HCT116 (cell line): ENCODE measurements at regions not wholly inside any gene's neighbourhood (a gene's known extent, or its start where the extent isn't known, plus 50 kb on each side); places are given as distances from the start of the nearest gene placed in this dataset.

Experiments
- ATAC-seq: fragments of 200-7000 bp; cut with Tn5 transposase; 2 replicates; pipeline ENCODE4 v1.9.1; 2020; ENCODE audit warnings: mild to moderate bottlenecking, moderate library complexity
- BruUV-seq: library from RNA; stranded (reverse); fragments of 400-500 nt; replicated peaks from 2 replicates; lab custom pipeline; 2021; lab: Mats Ljungman, UMichigan
- CTCF ChIA-PET: fragments of 300-600 bp; sonication (Branson Sonifier 250); formaldehyde crosslinking; loops from one replicate; lab custom pipeline; 2021; ENCODE audit warnings: antibody characterized with exemption; lab: Charles Lee
- POLR2A ChIA-PET: fragments of 300-600, 350-600 bp; sonication (Branson Sonifier 250); formaldehyde crosslinking; loops from one replicate; lab custom pipeline; 2021; ENCODE audit warnings: antibody characterized with exemption; lab: Charles Lee
- RAD21 ChIA-PET, 2 experiments: fragments of 300-600 bp; sonication (Branson Sonifier 250); formaldehyde crosslinking; loops; one replicate each; lab custom pipeline; 2023; ENCODE audit warnings: low total read pairs in 2 of 2; ENCODE audit not compliant: uncharacterized antibody in 2 of 2, unreplicated experiment in 2 of 2, low non-redundant PET in 1 of 2; lab: Charles Lee
- DNase-seq: peaks from one replicate; pipeline ENCODE4 v3.0.0-alpha.2; 2010; ENCODE audit warnings: low read depth, low spot score
- H2AFZ ChIP-seq: fragments of 200-600 bp; shearing (Covaris generic), sonication (generic); 2 replicates; pipeline ENCODE4 v1.6.1; 2017; ENCODE audit warnings: low read depth, mixed run types, mixed read lengths, antibody characterized with exemption, low read length; ENCODE audit not compliant: poor library complexity, severe bottlenecking
- H3K27ac ChIP-seq: 2 replicates; pipeline ENCODE4 v1.5.1; 2012; ENCODE audit warnings: low read depth, low read length
- H3K27me3 ChIP-seq: fragments of 200-600 bp; sonication (generic); 2 replicates; pipeline ENCODE4 v1.6.1; 2016; ENCODE audit warnings: mixed run types, low read length, mixed read lengths; ENCODE audit not compliant: insufficient read depth
- H3K36me3 ChIP-seq, 2 experiments: fragments of 200-500 bp in 1 of 2; fragments of 200-600 bp in 1 of 2; sonication (Bioruptor generic) in 1 of 2; sonication (generic) in 1 of 2; 2 replicates each; pipeline versions ENCODE4 v1.5.1 to v1.6.1; 2014 to 2016; ENCODE audit warnings: low read length in 2 of 2, inconsistent platforms in 1 of 2, mixed read lengths in 1 of 2, mixed run types in 1 of 2; ENCODE audit not compliant: insufficient read depth in 2 of 2, control insufficient read depth in 1 of 2
- H3K4me1 ChIP-seq, 2 experiments: fragments of 200-600 bp in 1 of 2; sonication (generic) in 1 of 2; 2 replicates each; pipeline versions ENCODE4 v1.5.1 to v1.6.1; 2012 to 2017; ENCODE audit warnings: low read length in 2 of 2, inconsistent platforms in 1 of 2, mild to moderate bottlenecking in 1 of 2, mixed read lengths in 1 of 2, mixed run types in 1 of 2, moderate library complexity in 1 of 2; ENCODE audit not compliant: insufficient read depth in 2 of 2, control insufficient read depth in 1 of 2
- H3K4me2 ChIP-seq: fragments of 200-600 bp; sonication (generic); 2 replicates; pipeline ENCODE4 v1.6.1; 2017; ENCODE audit warnings: mixed run types, low read length, mixed read lengths
- H3K4me3 ChIP-seq, 2 experiments: fragments of 200-600 bp in 1 of 2; sonication (generic) in 1 of 2; replicated peaks in 1 of 2; 2 replicates each; pipeline ENCODE4 v1.5.1; 2011 to 2016; ENCODE audit warnings: low read length in 2 of 2, control low read depth in 1 of 2, low read depth in 1 of 2, mild to moderate bottlenecking in 1 of 2, mixed read lengths in 1 of 2, mixed run types in 1 of 2
- H3K79me2 ChIP-seq: fragments of 200-600 bp; sonication (generic); 2 replicates; pipeline ENCODE4 v1.6.1; 2017; ENCODE audit warnings: mild to moderate bottlenecking, mixed run types, low read length, moderate library complexity, mixed read lengths; ENCODE audit not compliant: insufficient read depth
- H3K9ac ChIP-seq: fragments of 200-600 bp; sonication (generic); 2 replicates; pipeline ENCODE4 v1.6.1; 2016; ENCODE audit warnings: low read length, mixed read lengths
- H3K9me2 ChIP-seq: fragments of 200-600 bp; sonication (generic), shearing (Covaris generic); 2 replicates; pipeline ENCODE4 v1.6.1; 2017; ENCODE audit warnings: mixed run types, mild to moderate bottlenecking, moderate library complexity; ENCODE audit not compliant: insufficient read depth
- H3K9me3 ChIP-seq, 2 experiments: fragments of 200-500 bp in 1 of 2; fragments of 200-600 bp in 1 of 2; sonication (Bioruptor generic) in 1 of 2; sonication (generic) in 1 of 2; 2 replicates each; pipeline ENCODE4 v1.6.1; 2014 to 2017; ENCODE audit warnings: low read length in 2 of 2, mixed read lengths in 2 of 2, inconsistent platforms in 1 of 2, low read depth in 1 of 2, mild to moderate bottlenecking in 1 of 2, mixed run types in 1 of 2, moderate library complexity in 1 of 2; ENCODE audit not compliant: control insufficient read depth in 1 of 2, insufficient read depth in 1 of 2
- H4K20me1 ChIP-seq: fragments of 200-600 bp; sonication (generic), shearing (Covaris generic); 2 replicates; pipeline ENCODE4 v1.6.1; 2017; ENCODE audit warnings: mixed run types, mild to moderate bottlenecking, moderate library complexity; ENCODE audit not compliant: insufficient read depth
- CBX3 ChIP-seq: IDR thresholded peaks from 2 replicates; pipeline ENCODE4 v1.6.1; 2012; ENCODE audit warnings: low read depth
- CEBPB ChIP-seq: IDR thresholded peaks from 2 replicates; pipeline ENCODE4 v1.6.1; 2012; ENCODE audit warnings: low read depth
- CTCF ChIP-seq, 3 experiments: fragments of 200-600 bp in 1 of 3; sonication (generic) in 1 of 3; IDR thresholded peaks in 2 of 3; conservative IDR thresholded peaks in 1 of 3; 2 replicates each; pipeline ENCODE4 v1.5.1; 2012 to 2017; ENCODE audit warnings: low read depth in 2 of 3, low read length in 2 of 3, antibody characterized with exemption in 1 of 3, borderline replicate concordance in 1 of 3, control low read depth in 1 of 3, mild to moderate bottlenecking in 1 of 3, mixed read lengths in 1 of 3, mixed run types in 1 of 3, moderate library complexity in 1 of 3; ENCODE audit not compliant: insufficient read depth in 1 of 3
- ELF1 ChIP-seq: IDR thresholded peaks from 2 replicates; pipeline ENCODE4 v1.6.1; 2012; ENCODE audit warnings: low read depth, borderline replicate concordance
- EZH2 ChIP-seq: fragments of 200-600 bp; sonication (generic); IDR thresholded peaks from 2 replicates; pipeline ENCODE4 v1.6.1; 2017; ENCODE audit warnings: antibody characterized with exemption, mixed run types
- EZH2phosphoT487 ChIP-seq: fragments of 200-600 bp; IDR thresholded peaks from 2 replicates; pipeline ENCODE4 v1.6.1; 2018; ENCODE audit warnings: antibody characterized with exemption, borderline replicate concordance
- JUND ChIP-seq: IDR thresholded peaks from 2 replicates; pipeline ENCODE4 v1.6.1; 2012
- RAD21 ChIP-seq: IDR thresholded peaks from 2 replicates; pipeline ENCODE4 v1.6.1; 2012; ENCODE audit warnings: low read depth, mild to moderate bottlenecking
- SIN3A ChIP-seq: IDR thresholded peaks from 2 replicates; pipeline ENCODE4 v1.6.1; 2012; ENCODE audit warnings: low read depth
- SP1 ChIP-seq: IDR thresholded peaks from 2 replicates; pipeline ENCODE4 v1.6.1; 2012; ENCODE audit warnings: low read depth
- ZBTB33 ChIP-seq: IDR thresholded peaks from 2 replicates; pipeline ENCODE4 v1.6.1; 2011; ENCODE audit warnings: mild to moderate bottlenecking, low read length, moderate library complexity; ENCODE audit not compliant: insufficient replicate concordance; ENCODE audit errors: extremely low read depth
- intact Hi-C: fragments of 100-400 bp; cut with micrococcal nuclease; formaldehyde crosslinking; loops from 2 replicates; pipeline ENCODE4 v1.10.0; 2022

- TF ChIP-seq ZBTB33 (no peak), JUND (no peak), SP1 (no peak), RAD21 (no peak), SIN3A (no peak)
- TF ChIP-seq, all 23 proteins: peak for 0
Measured at GRCh38 chr7:24368161-24368560, 84.2 kb downstream of the NPY start (continued).

DNA sequence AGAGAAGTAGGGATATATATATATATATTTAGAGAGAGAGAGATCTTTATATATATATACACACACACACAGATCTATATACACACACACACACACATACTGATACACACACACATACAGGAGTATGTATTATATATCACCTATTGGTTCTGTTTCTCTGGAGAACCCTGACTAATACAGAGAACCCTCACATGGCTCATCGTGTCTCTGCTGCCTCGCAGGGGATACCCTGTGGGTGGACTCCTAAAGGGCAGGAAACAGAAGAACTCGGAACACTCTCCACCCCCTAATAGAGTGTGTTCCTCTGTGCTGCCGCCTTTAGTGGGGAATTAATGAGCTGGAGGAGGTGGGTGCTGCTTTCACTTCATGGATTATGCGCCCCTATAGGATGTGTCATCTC, 86.6 kb downstream of the NPY start:
- Histone ChIP-seq H4K20me1 (no peaks in the 10 kb centered on the region), H3K4me1 (no peaks in the 10 kb centered on the region), H3K27me3 (no peaks in the 10 kb centered on the region), H3K4me3 (no peak overlapping the region), H3K79me2 (no peaks in the 10 kb centered on the region), H3K27ac (no peak overlapping the region), H3K36me3 (no peaks in the 10 kb centered on the region), H3K9ac (no peak overlapping the region), H3K4me2 (no peak overlapping the region), H3K9me3 (no peaks in the 10 kb centered on the region), H2AFZ (no peak overlapping the region), H3K9me2 (no peaks in the 10 kb centered on the region)
- ChIA-PET POLR2A (no interaction called here), CTCF (no interaction called here), RAD21 (no interaction called here)
- BruUV-seq: no TSS peak
- DNase-seq (no peak), ATAC-seq (no peak)
- intact Hi-C loops: no loop called here
- no peak for TF ChIP-seq EZH2
- no peak for TF ChIP-seq SP1
- no peak for TF ChIP-seq CEBPB
- TF ChIP-seq EZH2phosphoT487: no peak
- no peak for TF ChIP-seq ELF1
- TF ChIP-seq CBX3: no peak
- no peak for TF ChIP-seq SIN3A
- no peak for TF ChIP-seq RAD21
- TF ChIP-seq CTCF (IDR thresholded peaks at IDR 0.05 in 2 of 3, conservative IDR thresholded peaks at IDR 0.05 in 1 of 3; ENCODE audit: borderline replicate concordance in 1 of 3, insufficient read depth in 1 of 3, low read depth in 2 of 3, low read length in 2 of 3): no peak
